AG10803 (cell line): ENCODE measurements at regions not wholly inside any gene's neighbourhood (a gene's known extent, or its start where the extent isn't known, plus 50 kb on each side); places are given as distances from the start of the nearest gene placed in this dataset.
"Not testable (repeated sequence)": the region's sequence is repeated elsewhere in the genome, so short reads cannot be mapped to it uniquely, and the experiment has no call there.

Experiments
- DNase-seq: peaks from one replicate; pipeline ENCODE4 v3.0.0; 2010; ENCODE audit warnings: low read depth
- H3K4me3 ChIP-seq: 2 replicates; pipeline ENCODE4 v1.5.1; 2011; ENCODE audit warnings: mild to moderate bottlenecking, low read length, control low read depth
- CTCF ChIP-seq: conservative IDR thresholded peaks from 2 replicates; pipeline ENCODE4 v1.5.1; 2011; ENCODE audit warnings: mild to moderate bottlenecking, low read length, control low read depth, inconsistent platforms

GRCh38 chr18:14975431-14975830 lies 227.5 kb downstream of the ANKRD30B start:
- no peak for TF ChIP-seq CTCF
- no peak overlapping the region for H3K4me3 ChIP-seq
- DNase-seq = no peak

- no peak overlapping the region for H3K4me3 ChIP-seq
- peak; percentile 21; the same call in 1 of the 2 replicates for TF ChIP-seq CTCF
- peak; percentile 26 for DNase-seq
Measured at GRCh38 chr18:14976736-14977430, 228.9 kb downstream of the ANKRD30B start.

GRCh38 chr18:14978191-14978590 lies 230.2 kb downstream of the ANKRD30B start:
- no peak overlapping the region for H3K4me3 ChIP-seq
- DNase-seq = no peak
- TF ChIP-seq CTCF = no peak

- DNase-seq = peak; percentile 54
- TF ChIP-seq CTCF = peak; percentile 57
- H3K4me3 ChIP-seq = no peak overlapping the region
Measured at GRCh38 chr18:14978962-14979535, 231.1 kb downstream of the ANKRD30B start.

- H3K4me3 ChIP-seq = no peak overlapping the region
- TF ChIP-seq CTCF = no peak
- no peak for DNase-seq
Measured at GRCh38 chr18:14979875-14980274, 231.9 kb downstream of the ANKRD30B start.

- H3K4me3 ChIP-seq, DNase-seq: not testable (repeated sequence)
Measured at GRCh38 chr18:14984531-14984930, 236.6 kb downstream of the ANKRD30B start.

GRCh38 chr18:14985291-14986013 lies 237.5 kb downstream of the ANKRD30B start:
- H3K4me3 ChIP-seq = not testable (repeated sequence)
- peak; percentile 81 for DNase-seq

GRCh38 chr18:14987377-14987776 lies 239.4 kb downstream of the ANKRD30B start:
- DNase-seq, H3K4me3 ChIP-seq: not testable (repeated sequence)

- H3K4me3 ChIP-seq, DNase-seq: not testable (repeated sequence)
Measured at GRCh38 chr18:14987960-14988710, 240.2 kb downstream of the ANKRD30B start.

- DNase-seq, H3K4me3 ChIP-seq: not testable (repeated sequence)
Measured at GRCh38 chr18:14989569-14989968, 241.6 kb downstream of the ANKRD30B start.

- not testable (repeated sequence) for H3K4me3 ChIP-seq, DNase-seq
Measured at GRCh38 chr18:14991934-14992445, 244.0 kb downstream of the ANKRD30B start.

GRCh38 chr18:14992758-14993157 lies 244.8 kb downstream of the ANKRD30B start:
- DNase-seq, H3K4me3 ChIP-seq: not testable (repeated sequence)
